ENCODE measurements at regions not wholly inside any gene's neighbourhood (a gene's known extent, or its start where the extent isn't known, plus 50 kb on each side); places are given as distances from the start of the nearest gene placed in this dataset.

DNA sequence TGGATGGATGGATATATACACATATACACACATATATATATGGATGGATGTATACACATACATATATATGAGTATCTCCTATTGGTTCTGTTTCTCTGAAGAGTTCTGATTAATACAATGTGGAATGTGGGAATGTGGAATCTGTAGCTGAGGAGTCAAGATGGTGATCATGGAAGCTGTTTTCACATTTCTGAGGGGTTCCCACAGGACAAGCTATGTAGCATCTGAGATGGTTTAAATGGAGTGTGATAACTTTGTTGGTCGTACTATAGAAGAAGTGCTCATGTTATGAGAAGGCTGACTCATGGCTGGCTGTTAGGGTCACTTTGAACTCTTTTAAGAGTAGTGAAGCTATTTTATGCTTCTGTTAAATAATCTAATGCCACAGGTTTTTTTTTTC, 279.7 kb downstream of the MEIS1 start:
- DNase-seq (ENCODE audit: low spot score) (no peak), ATAC-seq (ENCODE audit: insufficient number of reproducible peaks, low FRiP score, low read depth) (no peak)
- Histone ChIP-seq H3K36me3 (no peaks in the 10 kb centered on the region), H3K27ac (no peak overlapping the region), H3K4me3 (no peak overlapping the region), H3K4me1 (ENCODE audit: control insufficient read depth in 1 of 2, low read depth in 2 of 2) (no peaks in the 10 kb centered on the region), H3K27me3 (replicated peaks; ENCODE audit: insufficient read depth) (no peaks in the 10 kb centered on the region), H3K9me3 (no peaks in the 10 kb centered on the region)
- no peak for TF ChIP-seq CTCF (IDR thresholded peaks at IDR 0.05)

DNA sequence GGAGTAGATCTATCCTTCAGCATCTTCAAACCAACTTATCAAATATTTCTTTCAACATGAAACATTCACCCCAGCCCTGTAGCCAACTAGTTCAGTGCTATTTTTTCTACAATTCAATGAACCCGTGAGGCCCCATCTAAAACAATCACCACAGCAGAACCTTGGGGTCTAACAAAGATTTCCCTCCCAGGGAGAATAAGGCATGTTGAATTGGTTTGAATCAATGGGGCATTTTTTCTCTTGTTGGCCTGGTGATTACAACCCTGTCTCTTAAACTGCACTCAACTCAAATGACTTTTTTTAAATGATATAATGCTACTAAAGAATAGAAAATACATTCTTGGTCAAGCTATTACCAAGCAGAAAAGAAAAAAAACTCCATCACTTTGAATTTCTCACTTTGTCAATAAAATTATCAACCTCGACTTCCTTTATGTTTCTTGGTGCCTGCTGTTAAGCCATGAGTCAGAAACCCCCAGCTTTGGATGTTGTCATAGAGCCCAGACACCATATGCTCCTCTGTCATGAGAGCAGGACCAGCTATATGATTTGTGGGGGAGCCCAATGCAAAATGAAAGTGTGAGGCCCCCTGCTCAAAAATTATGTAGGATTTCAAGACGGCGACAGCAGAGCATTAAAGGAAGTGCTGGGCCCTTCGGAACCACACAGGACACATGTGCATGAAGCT, 282.4 kb downstream of the MEIS1 start:
- no peak for TF ChIP-seq CTCF (IDR thresholded peaks at IDR 0.05)
- H3K4me1 ChIP-seq (ENCODE audit: control insufficient read depth in 1 of 2, low read depth in 2 of 2) = no peaks in the 10 kb centered on the region
- no peak overlapping the region for H3K27ac ChIP-seq
- no peaks in the 10 kb centered on the region for H3K9me3 ChIP-seq
- H3K36me3 ChIP-seq = no peaks in the 10 kb centered on the region
- no peak for DNase-seq (ENCODE audit: low spot score)
- no peak overlapping the region for H3K4me3 ChIP-seq
- no peaks in the 10 kb centered on the region for H3K27me3 ChIP-seq (replicated peaks; ENCODE audit: insufficient read depth)
- no peak for ATAC-seq (ENCODE audit: insufficient number of reproducible peaks, low FRiP score, low read depth)

- H3K9me3 ChIP-seq = no peaks in the 10 kb centered on the region
- H3K27ac ChIP-seq = no peak overlapping the region
- H3K27me3 ChIP-seq (replicated peaks; ENCODE audit: insufficient read depth) = no peaks in the 10 kb centered on the region
- no peaks in the 10 kb centered on the region for H3K36me3 ChIP-seq
- TF ChIP-seq CTCF (IDR thresholded peaks at IDR 0.05) = no peak
- no peak for DNase-seq (ENCODE audit: low spot score)
- no peaks in the 10 kb centered on the region for H3K4me1 ChIP-seq (ENCODE audit: control insufficient read depth in 1 of 2, low read depth in 2 of 2)
- ATAC-seq (ENCODE audit: insufficient number of reproducible peaks, low FRiP score, low read depth) = no peak
- H3K4me3 ChIP-seq = no peak overlapping the region
These were observed 283.0 kb downstream of the MEIS1 start for GRCh38 chr2:66717973-66718372.

DNA sequence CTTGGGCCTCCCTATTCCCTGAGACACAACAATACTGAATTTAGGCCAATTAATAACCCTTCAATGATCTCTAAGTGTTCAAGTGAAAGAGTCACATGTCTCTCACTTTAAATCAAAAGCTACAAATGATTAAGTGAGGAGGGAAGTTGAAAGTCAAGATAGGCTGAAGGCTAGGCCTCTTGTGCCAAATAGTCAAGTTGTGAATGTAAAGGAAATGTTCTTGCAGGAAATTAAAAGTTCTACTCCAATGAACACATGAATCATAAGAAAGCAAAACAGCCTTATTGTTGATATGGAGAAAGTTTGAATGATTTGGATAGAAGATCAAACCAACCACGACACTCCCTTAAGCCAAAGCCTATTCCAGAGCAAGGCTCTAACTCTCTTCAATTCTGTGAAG, 286.9 kb downstream of the MEIS1 start:
- no peak overlapping the region for H3K27ac ChIP-seq
- no peaks in the 10 kb centered on the region for H3K36me3 ChIP-seq
- H3K4me1 ChIP-seq (ENCODE audit: control insufficient read depth in 1 of 2, low read depth in 2 of 2) = no peaks in the 10 kb centered on the region
- no peak overlapping the region for H3K4me3 ChIP-seq
- no peak for DNase-seq (ENCODE audit: low spot score)
- H3K27me3 ChIP-seq (replicated peaks; ENCODE audit: insufficient read depth) = no peaks in the 10 kb centered on the region
- TF ChIP-seq CTCF (IDR thresholded peaks at IDR 0.05) = no peak
- H3K9me3 ChIP-seq = no peaks in the 10 kb centered on the region
- no peak for ATAC-seq (ENCODE audit: insufficient number of reproducible peaks, low FRiP score, low read depth)

GRCh38 chr2:66724241-66724640, 289.3 kb downstream of the MEIS1 start:
- ATAC-seq (ENCODE audit: insufficient number of reproducible peaks, low FRiP score, low read depth) = no peak
- H3K9me3 ChIP-seq = no peaks in the 10 kb centered on the region
- no peak for TF ChIP-seq CTCF (IDR thresholded peaks at IDR 0.05)
- H3K4me3 ChIP-seq = no peak overlapping the region
- no peak overlapping the region for H3K27ac ChIP-seq
- no peaks in the 10 kb centered on the region for H3K4me1 ChIP-seq (ENCODE audit: control insufficient read depth in 1 of 2, low read depth in 2 of 2)
- H3K36me3 ChIP-seq = no peaks in the 10 kb centered on the region
- no peak for DNase-seq (ENCODE audit: low spot score)
- H3K27me3 ChIP-seq (replicated peaks; ENCODE audit: insufficient read depth) = no peaks in the 10 kb centered on the region
